ENCODE measurements at regions not wholly inside any gene's neighbourhood (a gene's known extent, or its start where the extent isn't known, plus 50 kb on each side); places are given as distances from the start of the nearest gene placed in this dataset.

DNA sequence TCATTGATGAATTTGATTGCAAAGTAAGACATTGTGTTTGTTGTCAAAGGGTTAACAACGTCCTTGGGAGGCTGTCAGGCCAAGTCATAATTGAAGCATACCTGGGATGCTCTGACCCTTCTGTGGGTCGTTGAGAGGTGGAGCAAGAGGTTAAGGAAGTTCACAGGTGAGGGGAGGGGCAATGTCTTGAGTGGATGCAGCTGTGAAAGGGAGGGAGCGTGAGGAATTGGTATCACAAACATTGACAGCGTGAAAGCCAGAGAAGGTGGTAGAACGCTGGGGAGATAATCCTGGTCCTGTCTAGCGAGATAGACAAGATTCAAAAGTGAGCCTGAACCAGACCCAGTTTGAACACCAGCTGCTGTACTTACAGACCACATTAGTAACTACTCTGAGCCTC lies 79.4 kb downstream of the HES1 start:
- no peak for DNase-seq (ENCODE audit: low read depth in 3 of 3, low spot score in 2 of 3)

DNA sequence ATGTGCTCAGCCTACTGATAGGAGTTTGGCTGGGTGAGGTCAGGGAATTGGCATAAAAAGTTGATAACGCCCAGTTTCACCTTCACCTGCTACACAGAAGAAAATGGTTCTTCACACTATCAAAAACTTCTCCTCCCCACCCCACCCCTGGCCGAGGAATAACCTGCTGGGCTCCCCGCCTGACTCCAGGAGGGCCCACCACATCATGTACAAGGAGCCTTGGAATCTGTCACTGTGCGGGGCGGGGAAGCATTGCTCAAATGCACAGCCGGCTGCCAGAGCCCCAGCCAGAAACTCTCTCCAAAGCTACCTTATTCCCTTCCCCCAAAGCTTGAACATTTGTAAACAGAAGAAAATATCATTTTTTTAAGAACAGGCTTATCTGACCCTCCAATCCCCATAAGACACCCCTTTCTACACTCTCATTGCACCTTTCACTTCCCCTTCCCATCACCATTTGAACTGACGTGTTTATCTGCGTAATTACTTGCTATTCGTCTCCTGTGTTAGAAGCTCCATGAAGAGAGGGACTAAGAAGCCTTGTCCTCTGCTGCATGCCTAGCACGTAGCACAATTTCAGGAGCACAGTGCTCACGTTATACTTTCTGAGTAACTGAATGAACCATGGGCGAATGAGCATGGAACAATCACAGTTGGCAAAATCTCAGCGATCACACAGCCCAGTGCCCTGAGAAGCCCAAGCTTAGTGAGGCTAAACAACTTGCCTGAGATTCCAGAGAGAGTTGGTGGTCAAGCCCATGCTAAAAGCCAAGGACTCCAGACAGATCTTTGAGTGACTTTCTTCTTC lies 82.9 kb downstream of the HES1 start:
- DNase-seq (ENCODE audit: low read depth in 3 of 3, low spot score in 2 of 3): no peak

DNA sequence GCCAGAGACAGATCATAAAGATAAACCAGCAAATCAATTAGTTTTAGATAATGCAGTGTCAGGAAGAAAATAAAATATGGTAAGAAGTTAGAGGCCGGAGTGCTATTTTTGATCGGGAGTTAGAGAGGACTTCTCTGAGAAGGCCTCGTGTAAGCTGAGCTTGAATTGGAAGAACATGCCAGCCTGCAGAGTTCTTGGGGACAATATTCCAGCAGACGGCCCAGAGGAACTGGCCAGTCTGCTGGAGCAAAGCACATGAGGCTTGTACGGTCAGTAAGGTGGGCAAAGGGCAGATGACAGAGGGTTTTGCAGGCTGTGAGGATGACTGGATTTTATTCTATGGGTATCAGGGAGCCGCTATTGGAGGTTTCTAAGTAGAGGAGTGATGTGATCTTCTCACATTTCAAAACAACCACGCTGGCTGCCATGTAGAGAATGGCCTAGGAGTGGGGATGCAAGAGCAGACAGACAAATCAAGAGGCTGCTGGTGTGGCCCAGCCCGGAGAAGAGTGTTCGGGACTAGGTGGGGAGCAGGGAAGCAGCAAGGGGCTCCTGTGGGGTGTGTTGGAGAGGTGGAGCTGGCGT lies 84.0 kb downstream of the HES1 start:
- no peak for DNase-seq (ENCODE audit: low read depth in 3 of 3, low spot score in 2 of 3)

GRCh38 chr3:194220901-194221326 lies 85.0 kb downstream of the HES1 start:
- DNase-seq (ENCODE audit: low read depth in 3 of 3, low spot score in 2 of 3): no peak

DNA sequence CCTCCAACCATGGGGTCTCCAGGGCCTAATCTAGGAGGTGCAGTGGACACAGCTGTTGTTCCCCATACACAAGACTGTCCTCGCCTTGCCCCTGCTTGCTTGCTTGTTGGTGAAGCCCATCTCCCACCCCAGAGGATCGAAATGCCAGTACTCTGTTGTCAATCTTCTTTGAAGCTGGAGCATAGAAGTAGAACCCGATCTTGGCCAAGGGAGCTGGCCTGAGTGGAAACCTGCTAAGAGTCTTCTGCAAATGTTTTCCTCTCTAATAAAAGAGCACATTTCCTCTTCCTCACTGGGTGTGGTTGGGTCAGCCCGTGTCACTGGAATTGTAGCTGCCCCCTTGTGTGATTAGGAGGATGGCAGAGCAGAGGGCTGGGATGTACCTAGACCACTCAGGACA lies 85.4 kb downstream of the HES1 start:
- DNase-seq (ENCODE audit: low read depth in 3 of 3, low spot score in 2 of 3): no peak

DNA sequence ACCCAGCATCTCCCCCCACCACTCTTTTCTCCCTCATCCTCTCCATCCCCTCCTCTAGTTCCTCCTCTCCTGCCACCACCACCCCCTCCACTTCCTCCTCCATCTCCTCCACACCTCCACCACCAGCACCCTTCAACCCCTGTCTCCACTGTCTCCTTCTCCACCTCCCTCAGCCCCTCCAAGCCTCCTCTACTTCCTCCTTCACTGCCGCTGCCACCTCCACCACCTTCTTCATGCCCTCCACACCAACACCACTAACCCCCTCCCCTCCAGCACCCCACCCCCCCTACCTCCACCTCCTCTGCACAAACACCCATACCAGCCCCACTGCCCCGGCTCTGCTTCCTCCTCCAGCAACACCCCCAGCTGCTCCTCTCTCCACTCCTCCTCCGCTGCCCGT lies 88.0 kb downstream of the HES1 start:
- DNase-seq (ENCODE audit: low read depth in 3 of 3, low spot score in 2 of 3): no peak

DNA sequence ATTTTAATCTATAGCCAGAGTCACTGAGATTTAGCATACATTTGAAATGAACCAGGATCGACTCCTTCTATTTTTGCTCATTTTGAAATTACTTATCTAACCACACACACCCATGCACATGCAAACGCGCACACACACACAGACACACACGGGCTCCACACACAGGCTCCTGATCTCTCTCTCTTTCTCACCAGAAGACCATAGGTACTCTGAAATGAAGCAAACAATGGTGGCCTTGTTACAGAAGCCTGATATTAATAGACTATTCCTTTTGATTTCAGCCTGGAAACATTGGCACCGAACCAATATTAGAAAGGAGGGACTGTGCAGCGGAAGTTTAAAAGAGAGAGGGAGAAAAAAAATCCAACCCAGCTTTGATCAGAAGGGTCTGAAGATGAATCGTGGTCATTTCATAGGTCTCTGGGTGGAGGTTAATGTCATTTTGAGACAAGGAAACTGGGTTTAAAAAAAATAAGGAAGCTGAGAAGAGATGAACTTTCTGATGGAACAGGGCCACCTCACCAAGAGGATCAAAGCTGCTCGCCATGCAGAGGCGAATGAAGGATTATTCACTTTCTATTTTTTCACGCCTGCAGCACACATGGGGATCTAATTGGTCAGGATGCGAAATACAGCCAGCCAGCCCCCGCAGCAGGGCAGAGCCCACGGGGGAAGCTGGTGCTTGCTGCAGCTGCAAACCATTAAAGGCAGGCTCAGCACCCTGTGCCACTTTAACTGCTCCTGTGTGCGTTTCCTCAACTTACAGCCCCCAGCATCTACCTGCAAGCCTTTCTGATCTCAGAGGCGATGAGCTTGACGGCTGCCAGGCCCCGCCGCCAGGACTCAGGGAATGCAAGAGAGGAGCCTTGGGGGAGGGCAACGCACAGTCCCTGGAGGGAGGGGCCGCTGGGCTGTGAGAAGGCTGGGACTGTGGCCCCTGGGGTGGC lies 88.8 kb downstream of the HES1 start:
- no peak for DNase-seq (ENCODE audit: low read depth in 3 of 3, low spot score in 2 of 3)

DNA sequence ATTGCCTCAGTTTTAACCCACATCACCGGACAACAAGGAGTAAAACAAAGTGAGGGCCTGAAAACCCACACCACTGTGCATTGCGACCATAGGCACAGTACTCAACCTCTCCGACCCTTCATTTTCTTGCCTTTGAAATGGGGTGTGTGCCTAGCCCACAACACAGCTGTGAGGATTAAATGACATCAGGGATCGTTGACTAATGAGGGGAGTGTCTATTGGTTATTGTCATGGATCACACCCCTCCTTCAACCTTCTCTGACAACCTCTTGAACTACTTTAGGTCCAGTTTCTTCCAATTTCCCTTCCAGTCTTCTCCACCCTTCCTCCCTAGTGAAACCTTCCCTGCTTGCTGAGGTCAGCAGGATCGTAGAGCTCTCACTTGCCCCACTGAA lies 89.5 kb downstream of the HES1 start:
- DNase-seq (ENCODE audit: low read depth in 3 of 3, low spot score in 2 of 3): no peak

DNA sequence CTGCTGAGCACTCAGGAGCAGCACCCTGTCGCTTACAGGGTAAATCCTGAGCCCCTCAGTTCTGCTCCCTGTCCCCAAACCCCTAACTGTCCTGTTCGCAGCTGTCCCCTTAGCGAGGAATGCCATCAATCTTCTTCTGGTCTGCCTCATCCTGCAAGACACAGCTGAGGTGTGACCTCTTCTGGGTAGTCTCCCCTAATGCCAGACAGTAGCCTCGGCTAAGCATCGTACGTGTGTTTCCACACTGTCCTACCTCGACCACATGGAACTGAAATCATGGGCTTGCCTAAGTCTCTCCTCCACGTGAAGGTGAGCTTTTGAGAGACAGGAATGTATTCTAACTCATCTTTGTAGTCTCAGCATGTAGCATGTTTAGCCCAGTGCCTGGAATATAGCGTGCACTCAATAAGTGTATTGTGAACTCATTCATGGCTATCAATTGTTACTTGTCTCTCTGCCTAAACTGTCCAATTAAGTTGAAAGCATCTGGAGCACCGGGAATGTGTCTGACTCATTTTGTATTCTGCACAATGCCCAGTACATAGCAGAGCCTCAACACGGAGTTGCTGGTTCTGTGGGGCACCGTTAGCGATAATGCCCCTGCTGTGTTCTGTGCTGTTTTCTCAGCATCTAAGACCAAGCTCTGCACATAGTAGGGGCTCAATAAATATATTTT lies 90.2 kb downstream of the HES1 start:
- no peak for DNase-seq (ENCODE audit: low read depth in 3 of 3, low spot score in 2 of 3)

DNA sequence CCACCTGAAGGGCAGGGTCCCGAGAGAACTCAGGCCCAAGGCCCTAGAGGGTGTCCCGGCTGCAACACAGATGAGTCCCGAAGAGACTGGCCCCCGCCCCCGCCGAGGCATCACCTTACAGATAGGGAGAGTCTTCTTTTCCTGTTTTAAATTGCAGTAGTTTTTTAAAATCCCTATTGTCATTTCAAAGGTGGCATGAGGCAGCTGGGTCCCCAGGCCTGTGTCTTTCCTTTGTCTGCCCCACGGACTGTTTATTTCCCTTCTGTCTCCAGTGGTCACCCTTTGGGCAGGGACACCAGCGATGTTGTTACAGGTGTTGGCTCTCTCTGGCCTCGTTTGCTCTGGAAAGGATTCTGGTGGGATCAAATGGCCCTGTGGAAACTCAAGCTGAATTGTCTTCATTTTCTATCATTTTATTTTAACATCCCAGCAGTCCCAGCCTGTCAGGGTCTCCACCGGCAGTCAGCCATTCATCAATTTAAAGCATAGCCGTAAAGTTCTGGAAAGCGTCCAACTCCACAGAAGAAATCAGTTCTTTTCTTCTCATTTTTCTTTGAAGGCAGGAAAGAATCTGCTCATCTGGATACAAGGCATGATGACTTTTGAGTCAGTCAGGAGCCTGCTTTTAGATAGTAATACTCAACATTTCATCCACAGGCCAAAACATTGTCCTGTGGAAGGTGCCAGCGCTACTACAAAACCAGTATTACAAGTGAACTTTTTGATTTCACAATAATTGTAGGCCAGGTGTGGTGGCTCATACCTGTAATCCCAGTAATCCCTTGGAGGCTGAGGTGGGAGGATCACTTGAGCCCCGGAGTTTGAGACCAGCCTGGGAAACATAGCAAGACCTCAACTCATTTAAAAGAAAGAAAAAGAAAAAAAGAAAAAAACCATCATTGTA lies 96.2 kb downstream of the HES1 start:
- DNase-seq (ENCODE audit: low read depth in 3 of 3, low spot score in 2 of 3): no peak

DNA sequence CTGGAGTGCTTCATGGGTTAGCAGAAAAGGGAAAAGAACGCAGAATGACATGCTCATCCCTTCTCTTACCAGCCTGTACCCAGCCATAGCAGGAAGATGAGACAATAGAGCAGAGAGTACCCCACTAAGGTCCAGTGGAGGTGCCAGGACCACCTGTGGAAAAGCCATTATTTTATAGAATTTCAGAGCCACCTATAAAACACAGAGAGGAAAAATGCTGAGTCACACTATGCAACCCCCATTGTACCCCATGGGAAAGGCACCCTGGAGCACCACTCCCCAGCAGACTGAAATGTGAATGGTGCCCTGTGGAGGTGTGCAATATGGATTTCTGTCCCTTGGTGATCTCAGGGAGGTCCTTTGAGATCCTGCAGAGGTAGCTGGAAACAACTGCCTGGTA lies 97.2 kb downstream of the HES1 start:
- DNase-seq (ENCODE audit: low read depth in 3 of 3, low spot score in 2 of 3): no peak

- DNase-seq (ENCODE audit: low read depth in 3 of 3, low spot score in 2 of 3): no peak
These were observed 99.2 kb downstream of the HES1 start for GRCh38 chr3:194235160-194235559.

- DNase-seq (ENCODE audit: low read depth in 3 of 3, low spot score in 2 of 3): no peak
These were observed 101.2 kb downstream of the HES1 start for GRCh38 chr3:194237110-194237509.

GRCh38 chr3:194240766-194241165 lies 104.8 kb downstream of the HES1 start:
- no peak for DNase-seq (ENCODE audit: low read depth in 3 of 3, low spot score in 2 of 3)

DNA sequence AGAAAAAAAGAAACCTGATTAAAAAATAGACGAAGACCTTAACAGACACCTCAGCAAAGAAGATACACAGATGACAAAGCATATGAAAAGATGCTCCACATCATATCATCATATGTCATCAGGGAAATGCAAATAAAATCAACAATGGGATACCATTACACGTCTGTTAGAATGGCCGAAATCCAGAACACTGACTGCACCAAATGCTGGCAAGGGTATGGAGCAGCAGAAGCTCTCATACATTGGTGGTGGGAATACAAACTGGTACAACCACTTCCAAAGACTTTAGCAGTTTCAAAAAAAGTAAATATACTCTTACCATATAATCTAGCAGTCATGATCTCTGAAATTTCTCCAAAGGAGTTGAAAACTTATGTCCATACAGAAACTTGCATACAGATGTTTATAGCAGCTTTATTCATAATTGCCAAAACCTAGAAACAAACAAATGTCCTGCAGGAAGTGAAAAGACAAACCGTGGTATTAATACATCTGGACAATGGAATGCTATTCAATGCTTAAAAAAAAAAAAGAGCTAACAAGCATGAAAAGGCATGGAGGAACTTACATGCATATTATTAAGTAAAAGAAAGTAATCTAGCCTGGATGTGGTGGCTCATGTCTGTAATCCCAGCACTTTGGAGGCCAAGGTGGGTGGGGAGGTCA lies 107.4 kb downstream of the HES1 start:
- no peak for DNase-seq (ENCODE audit: low read depth in 3 of 3, low spot score in 2 of 3)

GRCh38 chr3:194244167-194244566 lies 107.0 kb downstream of the CPN2 start:
- DNase-seq (ENCODE audit: low read depth in 3 of 3, low spot score in 2 of 3): no peak

DNA sequence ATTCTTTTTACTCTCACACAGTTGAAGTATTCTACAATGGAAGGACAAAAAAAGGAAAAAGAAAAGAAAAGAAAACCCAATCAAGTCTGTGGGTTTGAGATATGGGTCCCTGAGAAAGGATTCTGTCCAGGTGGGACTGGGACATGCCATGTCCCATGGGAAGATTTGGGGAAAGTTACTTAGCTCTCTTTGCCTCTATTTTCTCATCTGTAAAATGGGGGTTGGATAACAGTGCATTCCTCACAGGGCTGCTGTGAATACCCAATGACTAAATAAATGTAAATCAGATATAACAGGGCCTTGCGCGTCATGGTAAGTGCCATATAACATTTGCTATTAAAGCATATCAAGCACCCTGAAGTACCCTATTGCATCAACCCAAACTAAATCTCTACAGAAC lies 105.7 kb downstream of the CPN2 start:
- DNase-seq (ENCODE audit: low read depth in 3 of 3, low spot score in 2 of 3): no peak

GRCh38 chr3:194245975-194246561 lies 105.1 kb downstream of the CPN2 start:
- no peak for DNase-seq (ENCODE audit: low read depth in 3 of 3, low spot score in 2 of 3)
